Sciatic nerve (tissue), 2 donors: ENCODE measurements at regions not wholly inside any gene's neighbourhood (a gene's known extent, or its start where the extent isn't known, plus 50 kb on each side); places are given as distances from the start of the nearest gene placed in this dataset.

Source experiments
- ATAC-seq: fragments of 200-7000 bp; cut with Tn5 transposase; one replicate; pipeline ENCODE4 v1.9.1; 2020; ENCODE audit warnings: mild to moderate bottlenecking, moderate library complexity
- DNase-seq: peaks from one replicate; pipeline ENCODE4 v3.0.0-alpha.2; 2020; ENCODE audit warnings: low spot score
- intact Hi-C: fragments of 100-400 bp; cut with DNase I; formaldehyde crosslinking; loops from one replicate; pipeline ENCODE4 v1.14.2; 2022
- donor health status: DM: no; HTN: no; CAD: no.
- donor health status: DM: no; HTN: no; CAD: no.

GRCh38 chr11:104570078-104570701, 328.1 kb downstream of the CASP12 start:
- ATAC-seq, result no peak
- intact Hi-C loops, result no loop called here
- DNase-seq, result no peak

- intact Hi-C loops, result no loop called here
- no peak for ATAC-seq
- DNase-seq, result no peak
These were observed 332.7 kb downstream of the CASP12 start for GRCh38 chr11:104565583-104565961.

GRCh38 chr11:104564921-104565582, 333.2 kb downstream of the CASP12 start:
- no peak for DNase-seq
- intact Hi-C loops, result no loop called here
- no peak for ATAC-seq

- ATAC-seq, result no peak
- DNase-seq, result no peak
- intact Hi-C loops, result loop anchor here (10.0 kb wide), 1 partner anchor 1238 kb away; no protein-coding TSS in a partner anchor
These were observed 341.5 kb downstream of the CASP12 start for GRCh38 chr11:104556606-104557301.

- intact Hi-C loops, result no loop called here
- no peak for DNase-seq
- ATAC-seq, result no peak
These were observed 349.2 kb downstream of the CASP12 start for GRCh38 chr11:104549019-104549418.

- DNase-seq, result no peak
- no peak for ATAC-seq
- intact Hi-C loops, result no loop called here
These were observed 350.1 kb downstream of the CASP12 start for GRCh38 chr11:104547996-104548661.

- DNase-seq (no peak), ATAC-seq (no peak)
- intact Hi-C loops, result no loop called here
These were observed 351.8 kb downstream of the CASP12 start for GRCh38 chr11:104546501-104546900.

GRCh38 chr11:104541701-104542100, 356.6 kb downstream of the CASP12 start:
- intact Hi-C loops, result no loop called here
- no peak for ATAC-seq
- DNase-seq, result no peak

GRCh38 chr11:104538313-104538712, 359.9 kb downstream of the CASP12 start:
- DNase-seq (no peak), ATAC-seq (no peak)
- intact Hi-C loops, result no loop called here

- DNase-seq (no peak), ATAC-seq (no peak)
- intact Hi-C loops, result no loop called here
These were observed 364.0 kb downstream of the CASP12 start for GRCh38 chr11:104534278-104534677.

GRCh38 chr11:104531894-104532293, 366.4 kb downstream of the CASP12 start:
- no peak for ATAC-seq
- intact Hi-C loops, result no loop called here
- DNase-seq, result no peak

- no peak for ATAC-seq
- intact Hi-C loops, result no loop called here
These were observed 367.1 kb upstream of the PDGFD start for GRCh38 chr11:104531075-104531474.

GRCh38 chr11:104529906-104530305, 366.0 kb upstream of the PDGFD start:
- intact Hi-C loops, result no loop called here
- DNase-seq (no peak), ATAC-seq (no peak)

More at GRCh38 chr11:104531075-104531474, 367.1 kb upstream of the PDGFD start:
- DNase-seq, result no peak

- intact Hi-C loops, result no loop called here
- ATAC-seq (peak; percentile 58), DNase-seq (no peak)
These were observed 365.3 kb upstream of the PDGFD start for GRCh38 chr11:104529213-104529612.

- ATAC-seq (peak; percentile 51), DNase-seq (no peak)
- intact Hi-C loops, result no loop called here
These were observed 362.1 kb upstream of the PDGFD start for GRCh38 chr11:104526006-104526405.

GRCh38 chr11:104525416-104525815, 361.5 kb upstream of the PDGFD start:
- DNase-seq (no peak), ATAC-seq (no peak)
- intact Hi-C loops, result no loop called here

GRCh38 chr11:104524254-104524653, 360.3 kb upstream of the PDGFD start:
- no peak for ATAC-seq
- intact Hi-C loops, result no loop called here

GRCh38 chr11:104523611-104524010, 359.7 kb upstream of the PDGFD start:
- DNase-seq (no peak), ATAC-seq (no peak)
- intact Hi-C loops, result no loop called here

More at GRCh38 chr11:104524254-104524653, 360.3 kb upstream of the PDGFD start:
- DNase-seq, result no peak

GRCh38 chr11:104522650-104523049, 358.7 kb upstream of the PDGFD start:
- no peak for DNase-seq
- peak; percentile 74 for ATAC-seq

GRCh38 chr11:104522123-104522522, 358.2 kb upstream of the PDGFD start:
- DNase-seq (no peak), ATAC-seq (no peak)
- intact Hi-C loops, result no loop called here

More at GRCh38 chr11:104522650-104523049, 358.7 kb upstream of the PDGFD start:
- intact Hi-C loops, result no loop called here
